Activated B cell treated with CpG ODN at 0.5 μM for 24 hours (primary cell): ENCODE measurements at regions not wholly inside any gene's neighbourhood (a gene's known extent, or its start where the extent isn't known, plus 50 kb on each side); places are given as distances from the start of the nearest gene placed in this dataset.

Source experiments
- ATAC-seq: fragments of 200-7000 bp; cut with Tn5 transposase; one replicate; pipeline ENCODE4 v1.10.0; 2021; ENCODE audit warnings: low read depth, mild to moderate bottlenecking, moderate library complexity
- CTCF ChIA-PET: fragments of 350-600 bp; sonication (Branson Sonifier 250); formaldehyde crosslinking; loops from one replicate; lab custom pipeline; 2021; ENCODE audit warnings: antibody characterized with exemption; lab: Charles Lee
- POLR2A ChIA-PET: fragments of 350-600 bp; sonication (Branson Sonifier 250); formaldehyde crosslinking; loops from one replicate; lab custom pipeline; 2021; ENCODE audit warnings: antibody characterized with exemption; lab: Charles Lee
- DNase-seq: peaks from one replicate; pipeline ENCODE4 v3.0.0; 2022
- H3K27ac Mint-ChIP-seq: one replicate; pipeline ENCODE4 v1.8.0; 2020; ENCODE audit warnings: mixed read lengths
- H3K27me3 Mint-ChIP-seq: one replicate; pipeline ENCODE4 v1.8.0; 2021; ENCODE audit warnings: mixed read lengths
- H3K36me3 Mint-ChIP-seq: one replicate; pipeline ENCODE4 v1.8.0; 2021; ENCODE audit warnings: low read depth, mixed read lengths
- H3K4me1 Mint-ChIP-seq: one replicate; pipeline ENCODE4 v1.8.0; 2021; ENCODE audit warnings: mixed read lengths
- H3K4me3 Mint-ChIP-seq: one replicate; pipeline ENCODE4 v1.8.0; 2020; ENCODE audit warnings: mild to moderate bottlenecking, mixed read lengths
- H3K9me3 Mint-ChIP-seq: one replicate; pipeline ENCODE4 v1.8.0; 2020; ENCODE audit warnings: mixed read lengths
- intact Hi-C: fragments of 100-400 bp; cut with micrococcal nuclease; formaldehyde crosslinking; loops from one replicate; pipeline ENCODE4 v1.15.1; 2024
- TF ChIP-seq, protein P1 (sequence below): fragments of 200-600 bp; IDR thresholded peaks from one replicate; pipeline ENCODE4 v1.8.0; 2022; ENCODE audit warnings: antibody characterized with exemption, mild to moderate bottlenecking

DNA sequence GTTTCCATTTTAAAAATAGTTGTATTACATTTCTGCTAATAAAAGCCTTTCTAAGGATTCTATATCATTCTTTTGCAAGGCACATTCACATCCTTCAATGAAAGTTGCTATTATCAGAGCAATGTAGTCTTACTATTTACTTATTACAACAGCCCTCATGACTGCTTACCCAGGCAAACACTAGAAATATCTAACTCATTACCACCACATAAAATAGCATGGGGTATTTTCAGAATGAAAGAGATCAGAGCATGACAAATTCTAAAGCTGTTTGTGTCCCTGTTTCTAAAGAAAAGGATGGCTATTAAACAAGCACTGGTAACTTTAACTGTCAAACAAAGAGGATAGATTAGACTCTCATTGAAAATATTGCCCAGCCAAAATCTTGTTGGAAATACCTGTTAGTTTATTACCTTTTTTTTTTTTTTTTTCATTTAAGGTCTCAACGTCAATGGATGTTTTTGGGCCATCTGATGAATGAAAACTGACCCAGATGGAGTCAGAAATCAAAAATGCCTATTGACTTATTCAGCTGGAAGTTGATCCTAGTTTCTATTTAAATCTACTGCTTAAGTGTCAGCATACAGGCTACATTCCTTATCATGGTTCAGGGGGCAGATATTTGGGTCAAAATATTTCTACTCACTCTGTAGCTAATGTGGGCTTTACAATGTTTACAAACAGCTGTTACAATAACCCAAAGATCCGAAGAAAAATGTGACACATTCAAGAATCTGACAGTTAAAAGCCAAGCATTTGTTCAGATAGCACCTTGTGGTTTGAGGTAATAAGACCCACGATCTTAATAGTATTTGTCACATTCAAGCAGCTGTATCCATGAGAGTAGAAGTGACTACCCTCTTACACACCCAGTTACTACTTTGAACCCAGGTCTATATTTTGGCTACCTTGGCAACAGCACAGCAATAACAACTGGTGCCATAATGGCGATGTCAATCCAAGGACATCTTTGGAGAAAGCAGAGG, 554.8 kb upstream of the MEF2C start:
- peak overlapping the region; percentile 86 for H3K27ac Mint-ChIP-seq
- CTCF ChIA-PET: interaction anchor here (0.6 to 1.2 kb wide), 2 partner anchors 12 to 365 kb away, joined by 3 to 4 read pairs; no protein-coding TSS in a partner anchor
- no peak for ATAC-seq
- no peak for DNase-seq
- no peaks in the 10 kb centered on the region for H3K9me3 Mint-ChIP-seq
- H3K4me1 Mint-ChIP-seq: peaks cover 85% of the 10 kb centered on the region
- TF ChIP-seq, protein P1, sequence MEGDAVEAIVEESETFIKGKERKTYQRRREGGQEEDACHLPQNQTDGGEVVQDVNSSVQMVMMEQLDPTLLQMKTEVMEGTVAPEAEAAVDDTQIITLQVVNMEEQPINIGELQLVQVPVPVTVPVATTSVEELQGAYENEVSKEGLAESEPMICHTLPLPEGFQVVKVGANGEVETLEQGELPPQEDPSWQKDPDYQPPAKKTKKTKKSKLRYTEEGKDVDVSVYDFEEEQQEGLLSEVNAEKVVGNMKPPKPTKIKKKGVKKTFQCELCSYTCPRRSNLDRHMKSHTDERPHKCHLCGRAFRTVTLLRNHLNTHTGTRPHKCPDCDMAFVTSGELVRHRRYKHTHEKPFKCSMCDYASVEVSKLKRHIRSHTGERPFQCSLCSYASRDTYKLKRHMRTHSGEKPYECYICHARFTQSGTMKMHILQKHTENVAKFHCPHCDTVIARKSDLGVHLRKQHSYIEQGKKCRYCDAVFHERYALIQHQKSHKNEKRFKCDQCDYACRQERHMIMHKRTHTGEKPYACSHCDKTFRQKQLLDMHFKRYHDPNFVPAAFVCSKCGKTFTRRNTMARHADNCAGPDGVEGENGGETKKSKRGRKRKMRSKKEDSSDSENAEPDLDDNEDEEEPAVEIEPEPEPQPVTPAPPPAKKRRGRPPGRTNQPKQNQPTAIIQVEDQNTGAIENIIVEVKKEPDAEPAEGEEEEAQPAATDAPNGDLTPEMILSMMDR: no peak
- H3K36me3 Mint-ChIP-seq: no peaks in the 10 kb centered on the region
- H3K4me3 Mint-ChIP-seq: peak overlapping the region; percentile 7
- POLR2A ChIA-PET: interaction anchor here (0.7 to 3.4 kb wide), 11 partner anchors 9 to 704 kb away, joined by 3 to 28 read pairs (median 7); no protein-coding TSS in a partner anchor
- no peaks in the 10 kb centered on the region for H3K27me3 Mint-ChIP-seq
- intact Hi-C loops: loop anchor here (5.0 kb wide), 2 partner anchors 40 to 555 kb away; partner anchors contain the start of gene MEF2C

DNA sequence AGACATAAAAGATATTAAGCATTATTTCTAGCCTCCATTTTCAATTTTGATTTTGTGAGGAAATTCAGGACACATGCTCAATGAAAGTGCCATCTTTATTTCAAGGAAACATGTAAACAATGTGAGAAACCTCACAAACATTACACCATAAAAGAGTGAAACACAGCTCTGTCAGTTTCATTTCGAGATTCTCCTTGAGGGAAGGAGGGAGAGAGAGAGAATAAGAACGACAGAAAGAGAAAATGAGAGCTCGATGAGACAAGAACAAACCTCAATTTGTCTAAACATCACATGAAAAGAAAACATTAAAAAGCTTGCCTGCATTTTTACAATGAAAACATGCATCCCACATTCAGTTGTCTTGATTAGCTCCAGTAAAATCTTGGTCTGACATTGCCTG, 553.5 kb upstream of the MEF2C start:
- DNase-seq: no peak
- peaks cover 77% of the 10 kb centered on the region for H3K4me1 Mint-ChIP-seq
- POLR2A ChIA-PET: interaction anchor here (0.6 to 3.4 kb wide), 9 partner anchors 10 to 556 kb away, joined by 3 to 28 read pairs (median 5); no protein-coding TSS in a partner anchor
- TF ChIP-seq, protein P1: no peak
- intact Hi-C loops: loop anchor here (5.0 kb wide), 2 partner anchors 39 to 554 kb away; partner anchors contain the start of gene MEF2C
- no peak for ATAC-seq
- CTCF ChIA-PET: interaction anchor here (0.8 to 3.1 kb wide), 3 partner anchors 13 to 122 kb away, joined by 3 to 7 read pairs (median 4); no protein-coding TSS in a partner anchor
- no peaks in the 10 kb centered on the region for H3K36me3 Mint-ChIP-seq
- H3K4me3 Mint-ChIP-seq: peak overlapping the region; percentile 29
- H3K27me3 Mint-ChIP-seq: no peaks in the 10 kb centered on the region
- peak overlapping the region; percentile 86 for H3K27ac Mint-ChIP-seq
- no peaks in the 10 kb centered on the region for H3K9me3 Mint-ChIP-seq

GRCh38 chr5:89435347-89435746, 552.4 kb upstream of the MEF2C start:
- POLR2A ChIA-PET: interaction anchor here (0.9 to 3.4 kb wide), 8 partner anchors 11 to 703 kb away, joined by 4 to 28 read pairs (median 9); partner anchors contain the start of gene MEF2C
- no peaks in the 10 kb centered on the region for H3K27me3 Mint-ChIP-seq
- ATAC-seq (peak; percentile 85), DNase-seq (no peak)
- H3K27ac Mint-ChIP-seq: peak overlapping the region; percentile 86
- intact Hi-C loops: loop anchor here (1.0 to 5.0 kb wide), 6 partner anchors 8 to 553 kb away; partner anchors contain the start of gene MEF2C
- CTCF ChIA-PET: interaction anchor here (1.4 to 3.1 kb wide), 3 partner anchors 92 to 294 kb away, joined by 4 to 7 read pairs (median 5); no protein-coding TSS in a partner anchor
- H3K36me3 Mint-ChIP-seq: no peaks in the 10 kb centered on the region
- peak overlapping the region; percentile 52 for H3K4me3 Mint-ChIP-seq
- TF ChIP-seq, protein P1: no peak
- H3K9me3 Mint-ChIP-seq: no peaks in the 10 kb centered on the region
- peaks cover 73% of the 10 kb centered on the region for H3K4me1 Mint-ChIP-seq

- H3K27me3 Mint-ChIP-seq: no peaks in the 10 kb centered on the region
- no peak for DNase-seq
- no peak for ATAC-seq
- TF ChIP-seq, protein P1: no peak
- H3K27ac Mint-ChIP-seq: no peak overlapping the region
- no peaks in the 10 kb centered on the region for H3K36me3 Mint-ChIP-seq
- ChIA-PET POLR2A (no interaction called here), CTCF (no interaction called here)
- H3K9me3 Mint-ChIP-seq: peaks cover 5% of the 10 kb centered on the region
- intact Hi-C loops: no loop called here
- H3K4me3 Mint-ChIP-seq: no peak overlapping the region
- H3K4me1 Mint-ChIP-seq: peaks cover 27% of the 10 kb centered on the region
Observed at GRCh38 chr5:89428624-89429023, 545.6 kb upstream of the MEF2C start.
